HepG2 (cell line): ENCODE measurements at regions not wholly inside any gene's neighbourhood (a gene's known extent, or its start where the extent isn't known, plus 50 kb on each side); places are given as distances from the start of the nearest gene placed in this dataset.

ENCODE experiments used
- CBX2 ChIP-seq, 2 experiments: fragments of 200-600 bp in 1 of 2; sonication (generic); formaldehyde crosslinking in 1 of 2; IDR thresholded peaks; 2 replicates each; pipeline versions ENCODE4 v1.7.0 to v1.8.1; 2018 to 2022; ENCODE audit warnings: low read depth in 2 of 2, low read length in 1 of 2, mild to moderate bottlenecking in 1 of 2, missing genetic modification reagents in 1 of 2
- HOXA9 ChIP-seq: sonication (generic); formaldehyde crosslinking; IDR thresholded peaks from 2 replicates; pipeline ENCODE4 v1.8.1; 2022; ENCODE audit warnings: missing genetic modification reagents, mild to moderate bottlenecking, moderate library complexity, borderline replicate concordance
- MXI1 ChIP-seq: IDR thresholded peaks from 3 replicates; pipeline ENCODE4 v1.6.1; 2012; ENCODE audit warnings: low read depth, low read length, inconsistent platforms, borderline replicate concordance
- NAIF1 ChIP-seq: sonication (generic); formaldehyde crosslinking; IDR thresholded peaks from 2 replicates; pipeline ENCODE4 v1.5.0; 2020; ENCODE audit warnings: mild to moderate bottlenecking, missing genetic modification reagents, borderline replicate concordance
- NFE2 ChIP-seq: sonication (generic); formaldehyde crosslinking; IDR thresholded peaks from 2 replicates; pipeline ENCODE4 v1.4.0; 2020; ENCODE audit warnings: missing genetic modification reagents
- PHF20 ChIP-seq: sonication (generic); formaldehyde crosslinking; IDR thresholded peaks from 2 replicates; pipeline ENCODE4 v1.5.0; 2020; ENCODE audit warnings: mild to moderate bottlenecking, missing genetic modification reagents
- PPARG ChIP-seq: conservative IDR thresholded peaks from 2 replicates; pipeline ENCODE4 v1.6.1; 2016; ENCODE audit warnings: missing biosample characterization, missing genetic modification reagents
- RXRA ChIP-seq: sonication (generic); formaldehyde crosslinking; IDR thresholded peaks from 2 replicates; pipeline ENCODE4 v1.5.1; 2020; ENCODE audit warnings: missing genetic modification reagents
- SNAI1 ChIP-seq: sonication (generic); formaldehyde crosslinking; IDR thresholded peaks from 2 replicates; pipeline ENCODE4 v1.5.0; 2020; ENCODE audit warnings: mild to moderate bottlenecking, missing genetic modification reagents, borderline replicate concordance
- ZNF326 ChIP-seq: sonication (generic); formaldehyde crosslinking; IDR thresholded peaks from 2 replicates; pipeline ENCODE4 v1.4.0; 2020; ENCODE audit warnings: missing genetic modification reagents, borderline replicate concordance
- ZNF335 ChIP-seq: sonication (generic); formaldehyde crosslinking; IDR thresholded peaks from 2 replicates; pipeline ENCODE4 v1.4.0; 2020; ENCODE audit warnings: missing genetic modification reagents
- ZNF572 ChIP-seq: sonication (generic); formaldehyde crosslinking; IDR thresholded peaks from 2 replicates; pipeline ENCODE4 v1.5.1; 2020; ENCODE audit warnings: mild to moderate bottlenecking, missing genetic modification reagents
- ZNF780A ChIP-seq: sonication (generic); formaldehyde crosslinking; IDR thresholded peaks from 2 replicates; pipeline ENCODE4 v1.8.0; 2022; ENCODE audit warnings: mild to moderate bottlenecking, missing genetic modification reagents, moderate library complexity
- ZNF782 ChIP-seq: sonication (generic); formaldehyde crosslinking; IDR thresholded peaks from 2 replicates; pipeline ENCODE4 v1.4.0; 2020; ENCODE audit warnings: missing genetic modification reagents, mild to moderate bottlenecking, borderline replicate concordance
- ZNF879 ChIP-seq: sonication (generic); formaldehyde crosslinking; IDR thresholded peaks from 2 replicates; pipeline ENCODE4 v1.8.1; 2023; ENCODE audit warnings: missing genetic modification reagents
- TF ChIP-seq, protein P1 (sequence below): sonication (generic); formaldehyde crosslinking; IDR thresholded peaks from 2 replicates; pipeline ENCODE4 v1.4.0; 2020; ENCODE audit warnings: missing genetic modification reagents, mild to moderate bottlenecking, borderline replicate concordance
- TF ChIP-seq, protein P2 (sequence below): IDR thresholded peaks from 2 replicates; pipeline ENCODE4 v1.6.1; 2016; ENCODE audit warnings: low read depth
- TF ChIP-seq, protein P3 (sequence below): IDR thresholded peaks from 2 replicates; pipeline ENCODE4 v1.4.0; 2020; ENCODE audit warnings: mild to moderate bottlenecking, missing genetic modification reagents
- TF ChIP-seq, protein P4 (sequence below): sonication (generic); formaldehyde crosslinking; IDR thresholded peaks from 2 replicates; pipeline ENCODE4 v1.5.1; 2020; ENCODE audit warnings: mild to moderate bottlenecking, missing genetic modification reagents, borderline replicate concordance

DNA sequence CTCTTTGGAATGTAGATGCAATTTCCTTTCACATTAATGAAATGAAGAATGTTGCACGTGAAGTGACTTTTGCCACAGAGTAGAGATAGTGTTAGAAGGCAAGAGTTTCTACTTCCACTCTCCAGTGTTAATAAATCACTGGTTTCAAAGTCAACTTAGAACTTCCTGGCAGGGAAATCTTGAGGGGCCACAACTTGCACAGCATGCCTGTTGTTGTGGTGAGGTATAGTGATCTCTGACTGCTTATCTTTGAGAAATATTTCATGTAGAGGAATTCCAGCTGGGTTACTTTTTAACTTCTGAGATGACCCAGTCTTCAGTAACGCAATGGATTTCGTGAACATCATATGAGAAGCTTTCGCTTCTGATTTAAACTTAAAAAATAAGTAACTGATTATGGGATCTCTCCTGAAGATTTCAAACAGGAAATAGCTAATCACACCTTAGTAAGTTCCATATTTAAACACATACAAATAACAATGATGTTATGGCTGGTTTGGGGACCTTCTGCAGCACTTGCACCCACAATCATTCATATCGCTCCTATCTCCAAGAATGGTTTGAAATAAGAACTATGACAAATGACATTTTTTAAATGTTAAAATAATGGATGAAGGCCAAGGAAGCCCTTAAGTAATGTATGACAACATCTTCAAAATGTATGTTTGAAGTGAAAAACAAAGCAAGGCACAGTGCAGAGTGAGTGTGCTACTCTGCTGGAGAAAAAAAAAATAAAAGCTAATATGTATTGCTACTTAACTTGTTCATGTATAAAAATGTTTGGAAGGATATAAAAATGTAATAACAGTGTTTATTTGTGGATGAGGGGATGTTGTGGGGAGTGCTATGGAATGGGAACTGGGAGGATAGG lies 726.5 kb upstream of the NECTIN3 start (continued):
- TF ChIP-seq, protein P1, sequence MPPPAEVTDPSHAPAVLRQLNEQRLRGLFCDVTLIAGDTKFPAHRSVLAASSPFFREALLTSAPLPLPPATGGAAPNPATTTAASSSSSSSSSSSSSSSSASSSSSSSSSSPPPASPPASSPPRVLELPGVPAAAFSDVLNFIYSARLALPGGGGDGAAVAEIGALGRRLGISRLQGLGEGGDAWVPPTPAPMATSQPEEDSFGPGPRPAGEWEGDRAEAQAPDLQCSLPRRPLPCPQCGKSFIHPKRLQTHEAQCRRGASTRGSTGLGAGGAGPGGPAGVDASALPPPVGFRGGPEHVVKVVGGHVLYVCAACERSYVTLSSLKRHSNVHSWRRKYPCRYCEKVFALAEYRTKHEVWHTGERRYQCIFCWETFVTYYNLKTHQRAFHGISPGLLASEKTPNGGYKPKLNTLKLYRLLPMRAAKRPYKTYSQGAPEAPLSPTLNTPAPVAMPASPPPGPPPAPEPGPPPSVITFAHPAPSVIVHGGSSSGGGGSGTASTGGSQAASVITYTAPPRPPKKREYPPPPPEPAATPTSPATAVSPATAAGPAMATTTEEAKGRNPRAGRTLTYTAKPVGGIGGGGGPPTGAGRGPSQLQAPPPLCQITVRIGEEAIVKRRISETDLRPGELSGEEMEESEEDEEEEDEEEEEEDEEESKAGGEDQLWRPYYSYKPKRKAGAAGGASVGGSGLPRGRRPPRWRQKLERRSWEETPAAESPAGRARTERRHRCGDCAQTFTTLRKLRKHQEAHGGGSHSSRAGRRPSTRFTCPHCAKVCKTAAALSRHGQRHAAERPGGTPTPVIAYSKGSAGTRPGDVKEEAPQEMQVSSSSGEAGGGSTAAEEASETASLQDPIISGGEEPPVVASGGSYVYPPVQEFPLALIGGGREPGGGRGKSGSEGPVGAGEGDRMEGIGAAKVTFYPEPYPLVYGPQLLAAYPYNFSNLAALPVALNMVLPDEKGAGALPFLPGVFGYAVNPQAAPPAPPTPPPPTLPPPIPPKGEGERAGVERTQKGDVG (CRISPR knock-in tag), result no peak
- TF ChIP-seq, protein P2, sequence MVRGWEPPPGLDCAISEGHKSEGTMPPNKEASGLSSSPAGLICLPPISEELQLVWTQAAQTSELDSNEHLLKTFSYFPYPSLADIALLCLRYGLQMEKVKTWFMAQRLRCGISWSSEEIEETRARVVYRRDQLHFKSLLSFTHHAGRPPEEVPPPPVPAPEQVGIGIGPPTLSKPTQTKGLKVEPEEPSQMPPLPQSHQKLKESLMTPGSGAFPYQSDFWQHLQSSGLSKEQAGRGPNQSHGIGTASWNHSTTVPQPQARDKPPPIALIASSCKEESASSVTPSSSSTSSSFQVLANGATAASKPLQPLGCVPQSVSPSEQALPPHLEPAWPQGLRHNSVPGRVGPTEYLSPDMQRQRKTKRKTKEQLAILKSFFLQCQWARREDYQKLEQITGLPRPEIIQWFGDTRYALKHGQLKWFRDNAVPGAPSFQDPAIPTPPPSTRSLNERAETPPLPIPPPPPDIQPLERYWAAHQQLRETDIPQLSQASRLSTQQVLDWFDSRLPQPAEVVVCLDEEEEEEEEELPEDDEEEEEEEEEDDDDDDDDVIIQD, result peak; percentile 43; the same call in 1 of the 2 replicates
- TF ChIP-seq NFE2 (CRISPR knock-in tag), result no peak
- no peak for TF ChIP-seq ZNF782 (CRISPR knock-in tag)
- TF ChIP-seq MXI1, result peak; percentile 27; the same call in 1 of the 3 replicates
- no peak for TF ChIP-seq ZNF335 (CRISPR knock-in tag)
- no peak for TF ChIP-seq HOXA9
- TF ChIP-seq ZNF572 (CRISPR knock-in tag), result no peak
- peak; percentile 57 for TF ChIP-seq PPARG
- no peak for TF ChIP-seq SNAI1 (CRISPR knock-in tag)
- TF ChIP-seq NAIF1, result no peak
- TF ChIP-seq ZNF326 (CRISPR knock-in tag), result no peak
- TF ChIP-seq, protein P3, sequence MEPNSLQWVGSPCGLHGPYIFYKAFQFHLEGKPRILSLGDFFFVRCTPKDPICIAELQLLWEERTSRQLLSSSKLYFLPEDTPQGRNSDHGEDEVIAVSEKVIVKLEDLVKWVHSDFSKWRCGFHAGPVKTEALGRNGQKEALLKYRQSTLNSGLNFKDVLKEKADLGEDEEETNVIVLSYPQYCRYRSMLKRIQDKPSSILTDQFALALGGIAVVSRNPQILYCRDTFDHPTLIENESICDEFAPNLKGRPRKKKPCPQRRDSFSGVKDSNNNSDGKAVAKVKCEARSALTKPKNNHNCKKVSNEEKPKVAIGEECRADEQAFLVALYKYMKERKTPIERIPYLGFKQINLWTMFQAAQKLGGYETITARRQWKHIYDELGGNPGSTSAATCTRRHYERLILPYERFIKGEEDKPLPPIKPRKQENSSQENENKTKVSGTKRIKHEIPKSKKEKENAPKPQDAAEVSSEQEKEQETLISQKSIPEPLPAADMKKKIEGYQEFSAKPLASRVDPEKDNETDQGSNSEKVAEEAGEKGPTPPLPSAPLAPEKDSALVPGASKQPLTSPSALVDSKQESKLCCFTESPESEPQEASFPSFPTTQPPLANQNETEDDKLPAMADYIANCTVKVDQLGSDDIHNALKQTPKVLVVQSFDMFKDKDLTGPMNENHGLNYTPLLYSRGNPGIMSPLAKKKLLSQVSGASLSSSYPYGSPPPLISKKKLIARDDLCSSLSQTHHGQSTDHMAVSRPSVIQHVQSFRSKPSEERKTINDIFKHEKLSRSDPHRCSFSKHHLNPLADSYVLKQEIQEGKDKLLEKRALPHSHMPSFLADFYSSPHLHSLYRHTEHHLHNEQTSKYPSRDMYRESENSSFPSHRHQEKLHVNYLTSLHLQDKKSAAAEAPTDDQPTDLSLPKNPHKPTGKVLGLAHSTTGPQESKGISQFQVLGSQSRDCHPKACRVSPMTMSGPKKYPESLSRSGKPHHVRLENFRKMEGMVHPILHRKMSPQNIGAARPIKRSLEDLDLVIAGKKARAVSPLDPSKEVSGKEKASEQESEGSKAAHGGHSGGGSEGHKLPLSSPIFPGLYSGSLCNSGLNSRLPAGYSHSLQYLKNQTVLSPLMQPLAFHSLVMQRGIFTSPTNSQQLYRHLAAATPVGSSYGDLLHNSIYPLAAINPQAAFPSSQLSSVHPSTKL (CRISPR knock-in tag), result peak; percentile 89
- TF ChIP-seq PHF20 (CRISPR knock-in tag), result no peak
- TF ChIP-seq ZNF879 (CRISPR knock-in tag), result no peak
- TF ChIP-seq CBX2 (IDR thresholded peaks at IDR 0.05; ENCODE audit: low read depth, low read length), result no peak
- TF ChIP-seq CBX2 (CRISPR knock-in tag; IDR thresholded peaks at IDR 0.05; ENCODE audit: low read depth), result no peak
- TF ChIP-seq RXRA, result no peak
- TF ChIP-seq ZNF780A (CRISPR knock-in tag), result no peak
- TF ChIP-seq, protein P4, sequence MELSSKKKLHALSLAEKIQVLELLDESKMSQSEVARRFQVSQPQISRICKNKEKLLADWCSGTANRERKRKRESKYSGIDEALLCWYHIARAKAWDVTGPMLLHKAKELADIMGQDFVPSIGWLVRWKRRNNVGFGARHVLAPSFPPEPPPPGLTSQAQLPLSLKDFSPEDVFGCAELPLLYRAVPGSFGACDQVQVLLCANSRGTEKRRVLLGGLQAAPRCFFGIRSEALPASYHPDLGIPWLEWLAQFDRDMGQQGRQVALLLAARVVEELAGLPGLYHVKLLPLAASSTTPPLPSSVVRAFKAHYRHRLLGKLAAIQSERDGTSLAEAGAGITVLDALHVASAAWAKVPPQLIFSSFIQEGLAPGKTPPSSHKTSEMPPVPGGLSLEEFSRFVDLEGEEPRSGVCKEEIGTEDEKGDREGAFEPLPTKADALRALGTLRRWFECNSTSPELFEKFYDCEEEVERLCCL (CRISPR knock-in tag), result no peak
